Stimulated activated CD8-positive, alpha-beta memory T cell treated with anti-CD3 and anti-CD28 coated beads, Interleukin-12 subunit alpha, Interleukin-12 subunit beta, amount 100 ng/mL, for 24 hours (primary cell): ENCODE measurements at regions not wholly inside any gene's neighbourhood (a gene's known extent, or its start where the extent isn't known, plus 50 kb on each side); places are given as distances from the start of the nearest gene placed in this dataset.
"Not testable (repeated sequence)": the region's sequence is repeated elsewhere in the genome, so short reads cannot be mapped to it uniquely, and the experiment has no call there.

ENCODE experiments used
- DNase-seq: peaks from one replicate; pipeline ENCODE4 v3.0.0-alpha.2; 2020; ENCODE audit errors: extremely low read depth

- no peak for DNase-seq
Measured at GRCh38 chr6:144359783-144360182, 74.6 kb downstream of the UTRN start.

GRCh38 chr6:144360401-144360800 lies 75.3 kb downstream of the UTRN start:
- DNase-seq: no peak

GRCh38 chr6:144361016-144361415 lies 75.9 kb downstream of the UTRN start:
- no peak for DNase-seq

- DNase-seq: no peak
Measured at GRCh38 chr6:144362042-144363018, 77.2 kb downstream of the UTRN start.

GRCh38 chr6:144364208-144364720 lies 79.1 kb downstream of the UTRN start:
- no peak for DNase-seq

- DNase-seq: no peak
Measured at GRCh38 chr6:144364782-144365181, 79.6 kb downstream of the UTRN start.

- DNase-seq: no peak
Measured at GRCh38 chr6:144365271-144365670, 80.1 kb downstream of the UTRN start.

GRCh38 chr6:144369696-144370095 lies 84.6 kb downstream of the UTRN start:
- not testable (repeated sequence) for DNase-seq

GRCh38 chr6:144372116-144372515 lies 87.0 kb downstream of the UTRN start:
- DNase-seq: no peak

GRCh38 chr6:144372611-144373594 lies 87.8 kb downstream of the UTRN start:
- no peak for DNase-seq

- not testable (repeated sequence) for DNase-seq
Measured at GRCh38 chr6:144374525-144374924, 89.4 kb downstream of the UTRN start.

- no peak for DNase-seq
Measured at GRCh38 chr6:144377586-144378210, 92.6 kb downstream of the UTRN start.

- no peak for DNase-seq
Measured at GRCh38 chr6:144378437-144378836, 93.3 kb downstream of the UTRN start.

- DNase-seq: no peak
Measured at GRCh38 chr6:144379356-144379755, 94.2 kb downstream of the UTRN start.

- DNase-seq: not testable (repeated sequence)
Measured at GRCh38 chr6:144381499-144381898, 96.4 kb downstream of the UTRN start.

- no peak for DNase-seq
Measured at GRCh38 chr6:144383336-144383735, 98.2 kb downstream of the UTRN start.

- no peak for DNase-seq
Measured at GRCh38 chr6:144384427-144384826, 99.3 kb downstream of the UTRN start.

GRCh38 chr6:144389474-144389873 lies 104.3 kb downstream of the UTRN start:
- DNase-seq: not testable (repeated sequence)

GRCh38 chr6:144390202-144390601 lies 105.1 kb downstream of the UTRN start:
- no peak for DNase-seq

GRCh38 chr6:144390886-144391285 lies 105.8 kb downstream of the UTRN start:
- no peak for DNase-seq

- no peak for DNase-seq
Measured at GRCh38 chr6:144392536-144392935, 107.4 kb downstream of the UTRN start.

- no peak for DNase-seq
Measured at GRCh38 chr6:144394210-144394609, 109.1 kb downstream of the UTRN start.
